ENCODE measurements at regions not wholly inside any gene's neighbourhood (a gene's known extent, or its start where the extent isn't known, plus 50 kb on each side); places are given as distances from the start of the nearest gene placed in this dataset.

DNA sequence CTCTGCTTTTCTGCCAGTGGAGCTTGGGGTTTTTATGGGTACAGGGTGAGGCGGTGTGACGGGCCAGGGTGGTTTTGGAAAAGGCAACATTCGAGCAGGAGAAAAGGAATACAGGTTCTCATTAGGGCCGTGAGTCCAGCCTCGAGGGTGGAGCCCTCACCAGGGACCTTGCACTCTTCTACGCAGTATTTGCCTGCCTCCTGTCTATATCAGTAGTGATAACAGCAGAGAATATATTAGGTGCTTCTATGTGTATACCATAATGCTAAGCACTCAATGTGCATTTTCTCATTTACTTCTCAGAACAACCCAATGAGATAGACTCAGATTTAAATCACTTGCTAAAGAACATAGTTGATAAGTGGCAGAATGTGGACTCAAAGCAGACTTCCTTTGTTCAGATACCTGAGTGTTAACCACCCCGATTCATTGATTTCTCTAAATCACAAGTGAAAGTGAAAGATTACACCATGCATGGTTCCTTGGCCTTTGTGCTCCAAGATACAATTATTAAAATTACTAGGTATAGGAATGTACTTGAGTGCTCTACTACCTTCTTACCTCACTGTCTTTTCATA, 403.9 kb downstream of the PCDH7 start:
- FAIRE-seq: no peak

DNA sequence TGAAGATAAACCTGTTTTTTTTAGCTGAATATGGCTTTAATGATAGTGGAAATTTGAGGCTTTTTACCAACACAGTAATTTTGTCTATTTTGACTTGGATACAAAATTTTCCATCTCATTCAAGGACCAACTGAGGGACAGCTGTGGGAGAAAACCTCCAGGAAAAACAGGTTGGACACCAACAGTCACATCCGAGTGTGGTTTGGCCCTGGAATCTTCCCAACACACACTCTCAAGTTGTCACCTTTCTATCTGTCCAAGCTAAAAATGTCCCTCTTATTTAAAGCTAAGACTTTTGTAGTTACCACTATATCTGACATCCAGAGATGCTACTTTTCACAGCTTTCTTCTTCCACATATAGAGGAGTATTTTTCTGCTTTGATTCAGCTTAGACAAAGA, 404.9 kb downstream of the PCDH7 start:
- FAIRE-seq: no peak

- FAIRE-seq: no peak
Measured at GRCh38 chr4:31125496-31125895, 405.3 kb downstream of the PCDH7 start.

DNA sequence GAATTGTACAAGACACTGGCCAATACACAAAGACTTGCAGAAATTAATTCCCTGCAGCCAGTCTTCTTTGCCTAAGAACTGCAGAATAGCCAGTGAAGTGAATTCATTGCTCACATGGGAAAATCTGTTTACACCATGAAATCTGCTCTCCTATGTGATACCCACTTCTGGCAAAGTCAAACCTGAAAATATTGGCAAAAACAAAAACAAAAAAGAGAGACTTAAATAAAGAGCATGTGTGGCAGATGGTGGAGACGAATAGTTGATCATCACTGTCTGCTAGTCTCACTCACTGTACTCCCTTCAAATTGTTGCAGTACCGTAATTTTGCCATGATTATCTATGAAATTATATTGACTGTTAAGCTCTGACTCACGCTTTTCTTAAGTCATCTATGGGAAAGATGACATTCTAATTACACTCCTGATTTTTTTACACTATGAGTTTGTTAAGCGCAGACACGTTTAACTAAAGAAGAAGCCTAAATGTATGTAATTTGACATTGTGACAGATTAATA, 406.8 kb downstream of the PCDH7 start:
- FAIRE-seq: no peak

GRCh38 chr4:31130930-31131329, 410.8 kb downstream of the PCDH7 start:
- no peak for FAIRE-seq

- FAIRE-seq: no peak
Measured at GRCh38 chr4:31134720-31135119, 414.6 kb downstream of the PCDH7 start.

DNA sequence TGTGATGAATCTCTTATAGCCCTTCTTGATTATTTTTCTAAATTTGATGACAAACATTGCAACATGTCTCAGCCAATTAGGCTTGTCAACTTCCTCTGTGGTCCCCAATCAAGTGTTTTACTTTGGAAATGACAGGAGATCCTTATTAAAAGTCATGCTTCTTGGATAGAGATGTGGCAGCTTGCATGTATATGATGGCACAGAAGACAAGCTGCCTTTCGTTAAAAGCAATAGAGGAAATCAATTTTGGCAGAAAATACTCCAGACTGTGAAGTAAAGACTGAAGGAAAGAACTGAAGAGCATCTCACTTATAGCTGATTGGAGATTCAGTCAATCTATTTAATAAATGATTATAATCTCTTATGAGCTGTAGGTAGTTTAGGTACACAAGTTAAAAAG, 419.6 kb downstream of the PCDH7 start:
- FAIRE-seq: no peak

DNA sequence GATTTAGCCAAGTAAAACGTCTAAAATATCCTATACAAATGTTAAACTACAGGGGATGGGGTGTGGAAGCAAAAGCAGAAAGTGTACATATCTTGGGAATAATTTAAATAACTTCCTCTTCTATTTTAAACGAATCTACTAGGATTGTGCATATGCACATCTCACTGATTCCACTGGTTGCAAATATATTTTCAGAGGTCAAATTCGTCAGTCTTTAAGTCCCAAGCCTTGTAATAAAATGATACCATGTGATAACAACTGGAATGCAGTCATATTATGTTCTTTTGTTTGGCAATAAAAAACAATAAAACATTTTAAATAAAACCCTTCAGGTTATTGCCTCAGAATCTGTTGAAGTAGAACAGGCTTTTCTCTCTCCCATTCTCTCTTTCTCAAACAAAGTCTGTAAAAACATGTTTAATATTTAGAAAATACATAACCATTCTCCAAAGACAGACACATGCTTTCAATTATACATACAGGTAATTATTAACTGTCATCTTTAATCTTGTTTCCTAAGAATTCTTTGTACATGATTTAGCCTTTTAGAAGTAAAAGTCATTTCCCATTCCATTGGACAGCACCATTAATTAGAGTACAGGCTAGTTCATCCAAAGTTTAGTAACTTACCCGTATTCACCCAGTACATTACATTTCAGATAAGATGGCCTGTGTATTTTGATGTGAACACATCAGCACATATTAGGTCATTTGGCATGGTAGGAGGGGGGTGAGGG, 421.1 kb downstream of the PCDH7 start:
- FAIRE-seq: no peak

DNA sequence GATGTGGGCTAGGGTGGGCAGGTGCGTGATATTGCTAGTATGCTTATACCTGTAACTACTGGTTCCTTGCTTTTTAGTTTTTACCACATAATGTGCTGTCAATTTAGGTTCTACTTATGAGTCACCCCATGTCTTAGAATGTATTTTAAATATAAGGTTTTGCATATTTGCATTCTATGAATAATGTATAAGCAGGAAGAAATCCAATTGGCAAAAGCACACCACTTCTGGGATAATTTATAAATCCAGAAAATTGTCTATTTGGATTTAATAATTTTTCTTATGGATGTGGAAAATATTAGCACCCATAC, 421.6 kb downstream of the PCDH7 start:
- FAIRE-seq: no peak

DNA sequence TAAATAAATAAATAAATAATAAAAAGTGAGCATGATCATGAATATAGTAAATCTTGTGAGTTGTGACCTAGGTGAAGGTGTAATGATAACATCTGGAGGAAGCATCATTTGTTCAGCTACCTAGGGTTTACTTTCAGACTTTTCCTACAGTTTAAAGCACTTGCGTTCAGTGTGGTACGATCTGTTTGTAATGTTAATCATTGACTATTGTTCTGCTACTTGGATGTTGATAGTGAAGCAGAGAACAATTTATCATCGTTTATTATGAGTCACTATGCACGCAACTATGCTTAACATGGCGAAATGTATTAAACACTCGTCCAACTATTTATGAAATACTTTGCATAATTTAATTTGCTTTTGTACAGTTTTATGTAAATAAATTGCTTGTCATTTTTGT, 426.2 kb downstream of the PCDH7 start:
- FAIRE-seq: no peak

- no peak for FAIRE-seq
Measured at GRCh38 chr4:31148990-31149389, 428.8 kb downstream of the PCDH7 start.

DNA sequence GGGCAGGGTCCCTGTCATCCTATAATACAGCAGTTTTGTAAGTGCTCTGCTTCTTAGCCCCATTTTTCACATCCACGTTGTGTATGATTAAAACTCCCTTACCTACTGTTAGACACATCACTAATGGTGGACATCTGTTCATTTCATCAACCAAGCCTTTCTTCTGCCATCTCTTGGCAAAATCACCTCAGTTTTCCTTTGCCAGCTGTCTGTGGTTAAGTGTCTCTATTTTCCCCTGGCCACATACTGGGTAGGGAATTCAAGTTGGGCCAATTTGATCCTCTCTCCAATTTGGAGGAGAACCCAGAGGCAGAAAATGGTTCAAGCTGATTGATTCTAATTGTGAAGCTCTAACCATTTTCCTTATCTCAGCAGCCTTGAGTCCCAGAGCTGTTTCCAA, 436.1 kb downstream of the PCDH7 start:
- no peak for FAIRE-seq

DNA sequence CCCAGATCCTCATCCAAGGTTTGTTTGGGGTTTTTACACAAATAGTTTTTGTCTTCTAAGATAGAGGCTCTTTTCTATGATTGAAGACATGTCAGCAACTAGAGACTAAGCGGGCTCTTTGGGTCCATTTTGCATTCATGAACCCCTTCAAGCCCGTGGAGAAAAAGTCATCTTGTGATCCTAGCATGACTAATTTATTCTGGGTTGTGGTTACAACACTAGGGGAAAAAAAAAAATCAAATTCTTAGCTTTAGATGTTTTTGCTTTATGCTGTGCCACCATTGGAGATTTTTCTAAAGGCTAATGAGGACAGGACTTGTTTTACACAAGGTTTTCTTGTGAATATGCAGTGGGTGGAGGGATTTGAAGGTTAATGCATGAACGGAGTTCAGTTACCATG, 440.0 kb downstream of the PCDH7 start:
- no peak for FAIRE-seq

- no peak for FAIRE-seq
Measured at GRCh38 chr4:31169846-31170245, 449.7 kb downstream of the PCDH7 start.

DNA sequence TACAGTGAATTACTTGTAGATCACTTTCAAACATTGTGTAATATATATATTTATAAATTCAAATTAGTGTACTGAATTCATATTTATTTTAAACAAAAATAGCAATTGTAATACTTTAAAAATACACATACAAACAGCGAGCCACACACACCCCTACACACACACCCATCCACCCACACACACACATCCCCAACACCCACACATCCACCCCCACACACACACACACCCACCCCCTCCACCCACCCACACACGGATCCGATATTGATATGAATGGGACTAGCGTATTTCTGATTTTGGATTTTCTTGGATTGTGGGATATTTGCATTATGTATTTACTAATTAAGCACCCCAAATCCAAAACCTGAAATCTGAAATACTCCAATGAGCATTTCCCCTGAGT, 451.2 kb downstream of the PCDH7 start:
- FAIRE-seq: no peak

GRCh38 chr4:31175242-31175910, 455.2 kb downstream of the PCDH7 start:
- no peak for FAIRE-seq

DNA sequence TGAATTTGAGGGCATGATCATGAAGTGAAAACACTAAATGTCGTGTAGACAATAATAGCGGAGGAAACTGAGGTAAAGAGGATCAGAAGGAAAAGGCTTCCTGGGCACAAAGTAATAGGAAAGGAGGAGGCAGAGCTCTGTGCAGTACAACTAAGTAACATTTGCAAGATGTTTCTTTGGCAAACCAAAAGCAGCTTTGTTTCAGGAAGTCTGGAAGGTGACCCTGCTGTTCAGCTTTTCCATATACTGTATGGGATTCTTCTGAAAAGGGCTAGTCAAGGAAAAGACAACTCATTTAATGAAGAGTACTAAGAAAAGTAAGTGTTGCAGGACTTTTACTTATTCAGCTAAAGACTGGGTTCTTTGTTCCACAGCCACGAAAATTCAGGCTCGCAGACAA, 463.1 kb downstream of the PCDH7 start:
- FAIRE-seq: no peak

DNA sequence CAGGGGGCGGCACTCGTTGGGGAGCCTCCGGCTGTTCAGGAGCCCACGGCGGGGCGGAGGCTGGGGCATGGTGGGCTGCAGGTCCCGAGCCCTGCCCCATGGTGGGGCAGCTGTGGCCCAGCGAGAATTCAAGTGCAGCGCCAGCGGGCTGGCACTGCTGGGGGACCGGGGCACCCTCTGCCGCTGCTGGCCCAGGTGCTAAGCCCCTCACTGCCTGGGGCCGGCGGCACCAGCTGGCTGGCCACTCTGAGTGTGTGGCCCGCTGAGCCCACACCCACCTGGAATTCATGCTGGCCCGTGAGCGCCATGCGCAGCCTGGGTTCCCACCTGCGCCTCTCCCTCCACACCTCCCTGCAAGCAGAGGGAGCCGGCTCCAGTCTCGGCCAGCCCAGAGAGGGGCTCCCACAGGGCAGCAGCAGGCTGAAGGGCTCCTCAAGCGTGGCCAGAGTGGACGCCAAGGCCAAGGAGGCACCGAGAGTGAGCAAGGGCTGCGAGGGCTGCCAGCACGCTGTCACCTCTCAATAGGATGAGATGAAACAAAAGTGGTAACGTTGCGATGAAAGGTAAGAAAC, 464.9 kb downstream of the PCDH7 start:
- no peak for FAIRE-seq

DNA sequence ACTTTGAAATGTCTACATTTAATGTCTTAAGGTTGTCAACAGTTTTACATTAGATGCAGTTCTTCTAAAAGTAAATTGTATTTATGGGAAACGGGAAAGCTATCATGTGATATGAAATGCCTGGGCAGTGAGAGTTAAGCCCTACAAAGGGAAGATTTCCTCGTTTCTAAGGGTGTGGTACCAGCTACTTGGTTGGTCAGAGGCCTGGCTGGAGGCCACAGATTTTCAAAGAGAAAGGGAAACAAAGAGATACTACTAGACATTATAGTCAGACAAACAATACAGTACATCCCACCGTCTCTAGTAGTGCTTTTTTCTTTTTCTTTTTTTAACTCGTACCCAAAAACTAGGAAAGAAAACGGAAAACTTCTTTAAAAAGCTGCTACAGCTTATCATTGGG, 467.8 kb downstream of the PCDH7 start:
- no peak for FAIRE-seq

- no peak for FAIRE-seq
Measured at GRCh38 chr4:31189938-31190337, 469.8 kb downstream of the PCDH7 start.

- FAIRE-seq: no peak
Measured at GRCh38 chr4:31190671-31191070, 470.5 kb downstream of the PCDH7 start.

DNA sequence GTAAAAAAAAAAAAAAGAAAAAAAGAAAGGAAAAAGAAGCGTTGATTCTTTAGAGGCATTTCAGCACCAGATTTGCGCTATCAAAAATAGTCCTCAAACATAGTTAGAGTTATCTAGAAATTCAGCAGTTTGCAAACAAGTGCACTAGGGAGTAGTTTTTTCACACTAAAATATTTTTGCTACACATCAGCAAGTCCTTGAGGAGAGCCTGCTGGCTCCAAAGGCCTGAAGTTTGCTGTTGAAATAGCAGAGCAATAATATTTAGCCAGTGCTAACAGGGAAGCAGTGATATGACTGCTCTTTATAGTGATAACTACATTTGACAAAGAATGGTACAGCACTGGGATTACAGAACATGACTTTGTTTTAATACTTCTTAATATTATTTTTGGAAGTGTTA, 472.2 kb downstream of the PCDH7 start:
- FAIRE-seq: no peak

DNA sequence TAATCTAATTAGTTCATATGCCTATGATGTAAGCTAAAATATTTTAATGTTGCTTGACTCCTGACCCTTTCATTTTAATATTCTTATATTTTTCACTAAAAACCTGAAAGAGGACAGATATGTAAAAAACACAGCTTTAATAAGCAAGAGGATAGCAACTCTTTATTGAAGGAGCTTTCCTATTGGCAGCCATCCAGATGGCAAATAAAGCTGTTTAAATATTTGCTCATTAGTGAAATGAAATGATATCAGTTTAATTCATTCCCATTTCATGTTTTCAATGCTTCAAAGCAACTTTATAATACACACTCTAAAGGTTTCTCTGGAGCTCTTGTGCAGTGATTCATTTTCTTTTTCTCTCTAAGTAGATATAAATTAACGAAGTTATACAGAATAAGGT, 473.4 kb downstream of the PCDH7 start:
- FAIRE-seq: no peak

DNA sequence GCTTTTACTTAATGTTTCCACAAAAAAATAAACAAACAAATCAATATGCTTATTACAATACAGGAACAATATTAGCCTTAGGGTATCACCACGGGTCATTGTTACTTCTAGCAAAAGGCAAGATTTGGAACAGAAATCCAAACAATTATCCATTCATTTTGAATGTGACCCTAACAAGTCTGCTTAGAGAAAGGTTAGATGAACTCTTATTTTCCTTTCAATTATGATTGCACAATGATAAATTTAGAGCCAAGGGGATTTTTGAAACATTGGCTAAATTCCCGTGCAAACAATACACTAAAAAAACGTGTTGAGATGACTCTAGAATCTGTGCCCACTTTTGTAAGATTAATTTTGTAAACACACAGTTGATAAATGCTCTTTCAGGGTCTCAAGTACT, 474.7 kb downstream of the PCDH7 start:
- no peak for FAIRE-seq
